GM18517 (cell line): ENCODE measurements at regions not wholly inside any gene's neighbourhood (a gene's known extent, or its start where the extent isn't known, plus 50 kb on each side); places are given as distances from the start of the nearest gene placed in this dataset.
"Not testable (repeated sequence)": the region's sequence is repeated elsewhere in the genome, so short reads cannot be mapped to it uniquely, and the experiment has no call there.

Source experiments
- ATAC-seq: cut with Tn5 transposase; IDR thresholded peaks from one replicate; pipeline ENCODE4 v1.9.1; 2021; ENCODE audit warnings: mild to moderate bottlenecking, moderate library complexity; ENCODE audit not compliant: unreplicated experiment

DNA sequence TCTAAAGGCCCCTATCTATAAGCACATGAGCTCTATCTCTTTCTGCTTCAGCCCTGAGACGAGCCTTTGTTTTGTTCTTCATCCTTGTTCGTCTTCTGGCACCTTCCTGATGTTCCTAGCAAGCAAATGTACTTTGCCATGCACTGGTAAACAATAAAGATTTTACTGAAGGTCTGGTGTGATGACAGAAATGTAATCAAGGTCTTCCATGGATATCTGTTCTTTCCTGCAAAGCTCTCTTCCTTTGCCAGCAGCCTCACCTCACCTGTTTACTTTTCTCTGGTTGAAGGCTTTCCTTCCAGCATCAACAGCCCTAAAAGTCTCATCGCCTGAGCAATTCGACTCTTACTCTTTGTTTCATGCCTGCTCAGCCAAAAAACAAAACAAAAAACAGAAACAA is 330.3 kb downstream of the PCNX1 start:
- no peak for ATAC-seq

DNA sequence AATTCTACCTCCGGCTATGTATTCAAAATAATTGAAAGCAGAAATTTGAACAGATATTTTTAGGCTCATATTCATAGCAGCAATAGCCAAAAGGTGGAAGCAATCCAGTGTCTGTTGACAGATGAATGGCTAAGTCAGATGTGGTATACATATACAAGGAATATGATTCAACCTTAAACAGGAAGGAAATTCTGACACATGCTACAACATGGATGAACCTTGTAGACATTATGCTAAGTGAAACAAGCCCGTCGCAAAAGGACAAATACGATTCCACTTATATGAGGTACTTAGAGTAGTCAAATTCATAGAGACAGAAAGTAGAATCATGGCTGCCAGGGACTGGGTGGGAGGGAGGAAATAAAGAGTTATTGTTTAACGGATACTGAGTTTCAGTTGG is 331.6 kb downstream of the PCNX1 start:
- ATAC-seq, result no peak

GRCh38 chr14:71240171-71240570 is 332.9 kb downstream of the PCNX1 start:
- ATAC-seq, result no peak

DNA sequence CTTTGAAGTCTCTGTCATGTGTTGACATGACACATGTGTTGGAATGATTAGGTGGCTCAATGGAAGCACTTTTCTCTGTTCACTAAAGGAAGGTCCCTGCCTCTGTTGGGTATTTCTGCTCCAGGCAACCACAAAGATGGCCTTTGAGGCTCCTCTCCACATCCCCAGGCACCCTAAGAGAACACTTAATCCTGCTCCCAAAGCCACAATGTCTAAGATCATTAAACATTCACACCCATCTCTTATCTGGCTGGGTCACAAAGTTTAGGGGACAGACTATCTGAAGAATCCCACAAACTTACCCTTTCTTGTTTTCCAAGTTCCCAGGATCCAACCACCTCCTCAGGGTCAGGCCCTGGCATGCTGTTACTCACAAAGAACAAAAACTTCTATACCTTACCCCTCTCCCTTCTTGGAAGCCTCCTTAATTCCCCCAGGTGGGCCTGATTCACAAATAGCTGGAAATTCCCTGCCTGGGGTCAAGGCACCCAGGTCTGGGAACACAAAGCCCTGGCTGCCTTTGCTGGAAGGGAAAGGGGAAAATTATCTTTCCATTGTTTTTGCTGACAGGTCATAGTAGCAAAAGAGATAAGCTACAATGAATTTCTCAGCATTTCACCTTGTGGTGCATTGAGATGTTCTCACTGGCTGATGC is 333.7 kb downstream of the PCNX1 start:
- no peak for ATAC-seq

DNA sequence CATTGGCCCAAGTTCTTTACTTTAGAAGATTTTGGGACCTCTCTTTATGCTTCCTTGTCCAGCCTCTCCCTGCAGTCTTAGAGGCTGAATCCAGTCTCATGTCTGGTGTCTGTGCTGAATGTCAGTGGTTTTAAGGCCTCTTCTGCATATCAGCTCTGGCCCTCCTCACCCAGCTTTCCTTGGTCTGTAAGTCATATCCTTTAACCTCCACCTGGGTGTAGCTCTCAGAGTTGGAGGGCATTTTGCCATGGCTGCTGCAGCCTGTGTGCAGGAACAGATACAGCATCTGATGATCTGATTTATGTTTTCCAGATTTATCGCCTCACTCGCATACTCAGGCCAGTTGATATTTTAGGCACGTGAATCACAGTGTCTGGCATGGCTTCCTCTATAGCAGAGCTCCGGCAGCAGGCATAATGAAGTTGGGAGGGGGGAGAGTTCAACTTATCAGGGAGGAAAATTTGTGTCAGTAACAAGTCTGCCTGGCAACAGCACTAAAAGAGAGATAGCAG is 335.0 kb downstream of the PCNX1 start:
- no peak for ATAC-seq

DNA sequence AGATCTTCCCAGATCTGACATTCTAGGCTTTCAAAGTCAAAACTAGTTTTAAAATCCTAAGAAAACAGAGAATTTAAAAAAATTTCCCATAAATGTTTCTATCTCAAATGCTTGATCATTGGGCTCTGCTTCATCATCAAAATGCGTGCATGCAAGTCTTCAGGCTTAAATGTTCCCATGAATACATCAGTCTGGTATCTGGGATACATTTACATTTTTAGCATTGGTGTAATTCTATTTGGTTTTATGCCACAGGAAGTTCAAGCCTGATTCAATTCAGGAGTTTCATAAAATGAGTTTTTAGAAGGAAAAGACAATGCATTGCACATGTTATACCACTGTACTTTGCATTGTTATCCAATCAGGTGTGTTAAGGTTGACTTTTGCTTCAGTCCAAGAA is 336.4 kb downstream of the PCNX1 start:
- no peak for ATAC-seq

- no peak for ATAC-seq
Observed at GRCh38 chr14:71244341-71244740, 337.1 kb downstream of the PCNX1 start.

GRCh38 chr14:71245659-71246361 is 338.6 kb downstream of the PCNX1 start:
- ATAC-seq, result no peak

GRCh38 chr14:71246539-71246938 is 339.3 kb downstream of the PCNX1 start:
- no peak for ATAC-seq

DNA sequence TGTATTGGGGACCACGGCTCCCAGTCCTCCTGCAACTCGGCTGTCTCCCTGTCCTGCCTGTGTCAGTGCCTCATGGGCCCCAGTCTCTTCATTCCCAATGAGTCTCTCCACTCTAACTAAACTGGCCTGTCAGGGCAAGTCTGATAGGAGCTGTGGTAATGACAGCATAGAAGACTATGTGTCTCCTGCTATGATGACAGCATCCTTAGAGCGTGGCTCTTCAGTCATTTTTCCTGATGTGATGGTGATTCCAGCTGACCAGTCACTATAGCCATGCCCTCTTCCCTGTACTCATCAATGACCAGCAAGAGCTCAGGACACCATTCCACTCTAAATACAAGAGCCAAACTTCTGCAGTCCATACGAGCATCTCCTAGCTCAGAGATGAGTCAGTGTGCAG is 339.8 kb downstream of the PCNX1 start:
- no peak for ATAC-seq

GRCh38 chr14:71248194-71248593 is 340.9 kb downstream of the PCNX1 start:
- ATAC-seq, result no peak

GRCh38 chr14:71250347-71250746 is 343.1 kb downstream of the PCNX1 start:
- ATAC-seq, result no peak

GRCh38 chr14:71250791-71251190 is 343.5 kb downstream of the PCNX1 start:
- no peak for ATAC-seq

DNA sequence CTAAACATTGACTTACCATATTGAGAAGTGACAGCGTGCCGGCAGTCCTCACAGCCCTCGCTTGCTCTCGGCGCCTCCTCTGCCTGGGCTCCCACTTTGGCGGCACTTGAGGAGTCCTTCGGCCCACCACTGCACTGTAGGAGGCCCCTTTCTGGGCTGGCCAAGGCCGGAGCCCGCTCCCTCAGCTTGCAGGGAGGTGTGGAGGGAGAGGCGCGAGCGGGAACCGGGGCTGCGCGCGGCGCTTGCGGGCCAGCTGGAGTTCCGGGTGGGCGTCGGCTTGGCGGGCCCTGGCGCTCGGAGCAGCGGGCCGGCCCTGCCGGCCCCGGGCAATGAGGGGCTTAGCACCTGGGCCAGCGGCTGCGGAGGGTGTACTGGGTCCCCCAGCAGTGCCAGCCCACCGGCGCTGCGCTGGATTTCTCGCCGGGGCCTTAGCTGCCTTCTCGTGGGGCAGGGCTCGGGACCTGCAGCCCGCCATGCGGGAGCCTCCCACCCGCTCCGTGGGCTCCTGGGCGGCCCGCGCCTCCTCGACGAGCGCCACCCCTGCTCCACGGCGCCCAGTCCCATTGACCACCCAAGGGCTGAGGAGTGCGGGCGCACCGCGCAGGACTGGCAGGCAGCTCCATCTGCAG is 346.9 kb downstream of the PCNX1 start:
- ATAC-seq, result not testable (repeated sequence)

DNA sequence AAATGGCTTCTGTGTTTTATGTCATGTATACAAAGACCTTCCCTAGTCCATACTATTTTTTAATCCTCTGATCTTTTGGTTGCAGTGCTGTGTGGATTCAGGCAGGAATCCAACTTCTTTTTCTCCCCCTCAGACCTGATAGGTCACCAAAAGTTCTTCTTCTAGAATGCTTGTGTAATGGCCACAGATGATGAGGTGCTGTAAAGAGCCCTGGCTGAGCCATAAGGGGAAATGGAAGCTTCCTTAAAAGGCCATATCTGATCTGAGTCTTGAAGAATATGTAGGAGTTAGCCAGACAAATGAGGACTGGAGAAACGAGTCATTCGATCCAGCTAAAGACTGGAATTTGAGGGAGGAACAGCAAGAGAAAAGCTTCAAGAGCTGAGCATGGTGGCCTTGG is 353.9 kb downstream of the PCNX1 start:
- no peak for ATAC-seq

DNA sequence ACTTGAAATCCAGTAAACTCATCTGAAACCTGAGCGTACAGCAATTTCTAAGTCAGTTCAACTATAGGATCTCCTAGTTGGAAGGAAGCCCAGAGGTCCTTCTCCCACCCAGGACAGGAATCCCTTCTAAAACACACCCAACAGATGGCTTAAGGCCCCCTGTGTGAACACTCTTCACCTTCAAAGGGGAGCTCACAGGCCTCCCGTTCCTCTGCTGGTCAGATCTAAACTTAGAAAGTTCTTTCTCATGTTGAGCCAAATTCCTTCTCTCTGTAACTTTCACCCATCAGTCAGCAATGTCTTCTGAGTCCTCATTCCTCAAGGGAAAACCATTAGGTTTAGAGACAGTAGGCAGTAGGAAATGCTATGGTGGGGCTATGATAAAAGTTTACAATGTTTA is 355.2 kb downstream of the PCNX1 start:
- no peak for ATAC-seq

- ATAC-seq, result no peak
Observed at GRCh38 chr14:71264260-71264659, 357.0 kb downstream of the PCNX1 start.

GRCh38 chr14:71267007-71267513 is 359.8 kb downstream of the PCNX1 start:
- no peak for ATAC-seq

DNA sequence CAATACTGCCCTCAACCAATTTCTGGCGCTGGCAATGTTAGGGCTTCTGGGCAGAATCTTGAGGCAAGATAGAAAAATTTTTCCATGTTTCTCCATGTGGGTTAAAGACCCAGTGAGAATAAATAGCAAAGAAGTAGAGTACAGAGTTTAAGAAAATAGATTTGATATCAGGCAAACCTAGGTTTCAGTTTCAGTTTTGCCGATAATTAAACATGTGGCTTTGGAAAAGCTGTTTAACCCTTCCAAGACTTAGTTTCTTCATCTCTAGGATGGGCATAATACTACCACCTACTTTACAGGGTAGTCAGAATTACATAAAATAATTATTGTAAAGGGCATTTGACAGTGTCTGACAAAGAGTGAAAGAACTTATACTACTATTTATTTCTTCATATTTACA is 360.4 kb downstream of the PCNX1 start:
- no peak for ATAC-seq

- no peak for ATAC-seq
Observed at GRCh38 chr14:71270111-71270510, 362.9 kb downstream of the PCNX1 start.

DNA sequence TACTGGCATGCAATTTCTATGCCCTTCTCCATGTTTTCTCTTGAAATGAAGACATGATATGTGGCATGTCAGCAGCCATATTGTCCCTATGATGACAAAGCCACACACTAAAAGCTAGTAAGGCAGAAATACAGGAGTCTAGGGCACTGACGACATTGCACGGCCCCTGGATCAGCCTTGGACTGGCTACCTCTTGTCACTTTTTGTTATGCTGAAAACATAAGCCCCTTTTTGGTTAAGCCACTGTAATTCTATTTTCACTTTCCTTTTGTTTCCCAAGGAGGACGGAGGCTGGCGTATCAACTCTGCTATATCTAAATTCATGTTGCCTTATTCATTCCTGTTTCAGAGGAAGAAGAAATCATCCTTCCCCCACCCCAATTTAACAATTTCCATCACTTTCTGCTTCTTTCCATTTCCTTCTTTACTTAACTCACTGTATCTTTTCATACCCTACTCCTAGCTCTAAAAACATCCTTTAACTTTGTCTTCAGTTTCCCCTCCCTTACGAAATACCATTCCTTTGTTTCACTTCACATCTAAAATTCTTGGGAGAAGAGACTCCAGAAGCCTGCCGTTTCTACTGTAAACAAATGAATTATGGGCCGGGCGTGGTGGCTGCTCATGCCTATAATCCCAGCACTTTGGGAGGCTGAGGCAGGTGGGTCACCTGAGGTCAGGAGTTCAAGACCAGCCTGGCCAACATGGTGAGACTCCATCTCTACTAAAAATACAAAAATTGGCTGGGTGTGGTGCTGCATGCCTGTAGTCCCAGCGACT is 364.1 kb downstream of the PCNX1 start:
- ATAC-seq, result no peak
